Stimulated activated CD4-positive, alpha-beta T cell treated with anti-CD3 and anti-CD28 coated beads, Interleukin-4, amount 100 ng/mL, for 1 hour (primary cell): ENCODE measurements at regions not wholly inside any gene's neighbourhood (a gene's known extent, or its start where the extent isn't known, plus 50 kb on each side); places are given as distances from the start of the nearest gene placed in this dataset.

Experiments
- DNase-seq: peaks from one replicate; pipeline ENCODE4 v3.0.0-alpha.2; 2020

- no peak for DNase-seq
These were observed 330.3 kb upstream of the FAM241A start for GRCh38 chr4:111814961-111815360.

GRCh38 chr4:111821342-111821741 is 323.9 kb upstream of the FAM241A start:
- DNase-seq, result no peak

DNA sequence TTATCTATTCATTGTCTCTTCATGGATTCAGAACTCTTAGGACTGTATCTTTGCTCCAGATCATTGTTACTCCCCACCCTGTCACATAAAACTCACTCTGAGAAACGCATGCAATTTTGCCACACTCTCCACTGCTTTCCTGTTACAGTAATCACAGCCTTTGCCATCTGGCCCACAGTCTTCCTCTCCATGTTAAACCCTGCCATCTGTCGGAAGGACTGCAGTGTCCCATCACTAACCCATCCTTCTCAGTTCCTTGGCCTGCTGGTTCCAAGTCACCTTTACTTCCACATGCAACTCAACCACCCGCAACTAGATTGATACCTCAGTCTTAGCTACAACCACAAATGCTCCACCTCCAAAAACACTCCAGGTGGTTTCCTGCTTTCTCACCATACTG is 308.7 kb upstream of the FAM241A start:
- no peak for DNase-seq

DNA sequence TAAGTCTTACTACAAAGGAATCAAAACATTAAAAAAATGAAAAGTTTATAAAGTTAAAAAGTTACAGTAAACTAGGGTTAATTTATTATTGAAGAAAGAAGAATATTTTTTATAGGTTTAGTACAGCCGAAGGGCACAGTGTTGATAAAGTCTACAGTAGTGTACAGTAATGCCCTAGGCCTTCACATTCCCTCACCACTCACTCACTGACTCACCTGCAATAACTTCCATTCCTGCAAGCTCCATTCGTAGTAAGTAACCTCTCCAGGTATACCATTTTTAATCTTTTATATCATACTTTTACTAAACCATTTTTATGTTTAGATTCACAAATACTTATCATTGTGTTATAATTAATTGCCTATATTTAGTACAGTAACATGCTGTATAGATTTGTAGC is 307.5 kb upstream of the FAM241A start:
- DNase-seq, result no peak

GRCh38 chr4:111838406-111838930 is 306.8 kb upstream of the FAM241A start:
- DNase-seq, result no peak

DNA sequence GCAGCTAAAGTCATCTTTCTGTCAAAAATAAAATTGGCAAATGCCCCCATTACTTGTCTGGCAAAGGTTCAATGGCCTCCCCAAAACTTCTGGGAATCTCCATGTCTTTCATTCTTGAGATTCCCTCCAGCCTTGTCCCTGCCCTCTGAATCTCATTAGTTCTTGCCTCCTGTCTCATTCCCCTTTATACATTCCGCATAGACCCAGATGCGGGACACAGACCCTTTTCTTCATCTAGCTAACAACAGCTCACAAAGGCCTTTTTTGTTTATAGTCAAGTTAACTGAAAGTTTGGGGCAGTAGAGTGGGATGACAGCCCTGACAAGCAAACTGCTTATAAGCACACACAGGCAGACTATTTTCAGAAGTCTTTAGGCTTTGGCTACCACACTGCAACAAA is 306.1 kb upstream of the FAM241A start:
- DNase-seq, result no peak

- DNase-seq, result no peak
These were observed 302.9 kb upstream of the FAM241A start for GRCh38 chr4:111842336-111842735.

- DNase-seq, result no peak
These were observed 297.8 kb upstream of the FAM241A start for GRCh38 chr4:111847296-111848008.

DNA sequence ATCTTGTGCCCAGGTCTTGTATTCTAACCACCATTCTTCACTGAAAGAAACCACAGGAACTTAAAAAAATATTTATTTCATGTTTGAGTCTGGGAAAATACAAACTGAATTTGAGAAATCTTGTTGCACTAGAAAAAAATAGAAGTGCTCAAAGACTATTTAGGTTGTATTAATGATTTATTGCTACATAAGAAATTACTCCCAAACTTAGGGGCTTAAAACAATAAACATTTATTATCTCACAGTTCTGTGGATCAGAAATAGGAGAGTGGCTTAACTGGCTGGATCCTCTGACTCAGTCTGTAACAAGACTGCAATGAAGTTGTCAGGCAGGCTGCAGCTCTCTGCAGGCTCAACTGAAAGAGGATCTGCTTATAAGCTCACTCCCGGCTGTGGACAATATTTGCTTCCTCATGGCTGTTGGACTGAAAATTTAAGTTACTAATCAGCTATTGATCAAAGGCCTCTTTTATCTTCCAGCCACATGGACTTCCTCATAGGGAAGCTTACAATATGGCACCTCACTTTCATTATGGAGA is 295.4 kb upstream of the FAM241A start:
- no peak for DNase-seq

DNA sequence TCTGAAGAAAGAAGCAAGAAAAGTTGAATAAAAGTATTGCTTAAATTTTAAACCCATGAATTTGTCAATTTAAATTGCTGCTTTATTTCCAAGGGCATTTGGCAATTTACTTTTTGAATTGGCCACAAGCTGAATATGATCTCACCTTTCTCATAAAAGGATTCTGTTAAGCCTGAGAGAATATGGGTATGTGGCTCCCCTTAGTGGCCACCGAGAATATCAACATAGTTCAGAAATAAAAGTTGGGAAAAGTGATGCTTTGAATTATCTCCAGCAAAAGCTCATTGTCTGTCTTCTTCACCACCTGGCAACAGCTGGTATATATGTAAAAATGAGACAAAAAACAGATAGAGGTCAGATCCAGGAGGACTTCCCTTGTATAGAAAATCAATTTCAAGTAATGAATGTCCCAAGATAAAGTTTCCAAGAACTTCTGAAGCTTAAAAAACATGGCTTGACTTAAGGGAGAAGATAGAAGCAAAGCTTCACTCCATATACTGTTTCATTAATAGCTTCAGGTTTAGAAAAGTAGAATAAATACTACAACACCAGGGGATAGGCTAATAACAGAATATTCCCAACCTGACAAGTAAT is 290.7 kb upstream of the FAM241A start:
- DNase-seq, result no peak

DNA sequence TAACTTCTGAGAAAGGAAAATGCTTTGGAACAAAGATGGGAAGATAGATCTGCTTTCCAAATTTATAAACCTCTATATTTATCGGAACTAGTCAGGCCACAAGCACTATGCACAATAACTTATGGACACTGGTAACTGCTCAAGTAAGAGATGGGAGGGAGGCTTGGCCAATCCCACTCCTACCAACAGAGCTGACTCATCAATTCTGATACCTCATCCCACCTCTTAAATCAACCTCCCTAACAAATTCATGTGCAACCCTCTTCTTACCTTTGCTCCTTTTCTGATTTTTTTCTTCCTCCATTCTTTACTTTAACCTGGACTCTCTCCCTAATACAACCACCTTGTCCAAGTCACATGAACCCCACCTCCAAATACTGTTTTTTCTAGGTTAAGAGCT is 289.9 kb upstream of the FAM241A start:
- DNase-seq, result no peak

GRCh38 chr4:111864066-111864465 is 281.2 kb upstream of the FAM241A start:
- DNase-seq, result no peak

GRCh38 chr4:111869339-111869738 is 275.9 kb upstream of the FAM241A start:
- DNase-seq, result no peak

DNA sequence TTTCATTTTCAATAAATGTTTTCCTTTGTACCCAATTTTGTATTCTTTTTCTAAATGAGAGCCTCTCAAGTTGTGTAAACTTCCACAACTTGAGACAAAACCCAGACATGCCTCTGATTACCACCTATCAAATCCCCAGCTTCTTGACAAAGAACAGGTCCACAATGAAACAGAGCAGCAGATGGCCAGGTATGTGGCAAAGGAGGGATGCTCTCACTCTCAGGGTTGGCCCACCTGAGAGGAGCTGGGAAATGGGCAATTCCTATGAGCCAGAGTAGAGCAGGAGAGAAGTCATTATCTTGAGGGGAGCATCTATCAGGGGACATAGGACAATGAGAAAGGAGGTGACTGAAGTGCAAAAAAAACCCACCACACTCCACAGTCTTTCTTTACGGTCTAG is 273.5 kb upstream of the FAM241A start:
- no peak for DNase-seq

- DNase-seq, result no peak
These were observed 271.5 kb upstream of the FAM241A start for GRCh38 chr4:111873801-111874200.

- no peak for DNase-seq
These were observed 265.7 kb upstream of the FAM241A start for GRCh38 chr4:111879539-111879938.

DNA sequence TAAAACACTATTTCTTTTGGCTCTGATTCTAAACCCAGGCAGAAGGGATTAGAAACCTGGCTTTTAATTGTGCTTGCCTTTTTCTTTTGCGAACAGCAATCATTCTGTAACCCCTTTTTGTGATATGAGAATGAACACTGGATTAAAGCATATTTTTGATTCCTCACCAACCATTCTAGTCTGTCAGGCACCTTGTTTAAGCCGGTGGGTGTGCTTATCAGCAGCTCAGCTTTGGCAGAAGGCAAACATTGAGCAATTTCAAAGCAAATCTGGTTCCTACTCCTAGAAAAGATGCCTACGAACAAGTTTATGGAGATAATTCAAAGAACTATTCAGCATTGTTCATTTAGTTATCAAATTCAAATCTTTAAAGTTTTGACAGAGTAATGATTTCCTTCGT is 265.1 kb upstream of the FAM241A start:
- DNase-seq, result no peak

DNA sequence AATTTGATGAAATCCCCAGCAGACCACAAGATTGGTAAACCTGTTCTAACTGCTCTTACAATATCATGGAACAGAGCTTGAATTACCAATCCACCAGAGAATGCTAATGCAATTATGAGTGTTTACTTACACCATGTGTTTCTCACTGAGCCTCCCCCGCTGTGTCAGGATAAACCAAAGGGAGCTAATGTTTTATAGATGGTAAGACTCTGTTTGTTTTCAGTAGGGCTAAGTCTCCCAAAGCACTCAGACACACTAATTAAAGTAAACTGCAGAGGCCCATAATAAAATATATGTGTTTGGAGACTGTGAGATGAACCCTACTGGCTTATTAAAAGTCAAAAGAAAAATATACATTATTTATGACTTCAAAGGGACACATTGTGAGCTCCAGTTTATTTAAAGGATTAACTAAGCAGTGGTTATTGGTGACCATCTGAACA is 261.7 kb upstream of the FAM241A start:
- no peak for DNase-seq

GRCh38 chr4:111890412-111890811 is 254.8 kb upstream of the FAM241A start:
- no peak for DNase-seq

DNA sequence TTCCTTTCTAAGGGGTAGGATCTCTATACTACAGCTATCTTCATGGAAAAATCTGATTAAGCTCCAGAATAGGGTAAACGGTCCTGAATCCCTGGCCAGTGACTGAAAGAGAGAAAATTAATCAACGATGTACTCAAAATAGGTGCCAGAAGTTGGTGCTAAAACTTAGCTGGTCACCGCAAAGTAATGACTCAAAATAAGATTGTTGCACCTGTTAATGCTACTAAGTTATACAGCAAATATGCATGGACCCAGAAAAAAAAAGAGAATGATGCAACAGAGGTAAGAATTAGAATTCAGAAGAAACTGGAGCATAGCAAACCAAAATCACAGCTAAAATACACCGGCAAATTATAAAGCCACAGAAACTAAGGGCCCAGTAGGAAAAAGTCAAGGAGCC is 239.7 kb upstream of the FAM241A start:
- no peak for DNase-seq

DNA sequence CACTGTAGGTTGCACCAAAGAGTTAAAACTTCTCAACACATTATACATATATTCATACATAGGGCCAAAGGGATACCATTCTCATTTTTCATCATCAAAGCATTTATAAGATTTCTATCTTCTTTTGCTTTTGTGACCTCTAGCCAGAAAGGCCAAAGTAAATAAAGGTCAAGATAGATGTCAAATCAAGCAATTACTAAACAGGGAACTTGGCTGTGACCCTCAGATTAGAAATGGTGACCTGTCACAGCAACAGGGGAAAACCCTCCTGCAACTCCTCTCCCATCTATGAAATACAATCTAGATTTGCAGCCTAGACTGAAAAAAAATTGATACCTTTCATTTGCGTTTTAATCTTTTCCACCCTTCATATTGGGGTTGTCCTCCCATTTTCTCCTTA is 225.6 kb upstream of the FAM241A start:
- DNase-seq, result no peak

- no peak for DNase-seq
These were observed 223.5 kb upstream of the FAM241A start for GRCh38 chr4:111921714-111922113.

DNA sequence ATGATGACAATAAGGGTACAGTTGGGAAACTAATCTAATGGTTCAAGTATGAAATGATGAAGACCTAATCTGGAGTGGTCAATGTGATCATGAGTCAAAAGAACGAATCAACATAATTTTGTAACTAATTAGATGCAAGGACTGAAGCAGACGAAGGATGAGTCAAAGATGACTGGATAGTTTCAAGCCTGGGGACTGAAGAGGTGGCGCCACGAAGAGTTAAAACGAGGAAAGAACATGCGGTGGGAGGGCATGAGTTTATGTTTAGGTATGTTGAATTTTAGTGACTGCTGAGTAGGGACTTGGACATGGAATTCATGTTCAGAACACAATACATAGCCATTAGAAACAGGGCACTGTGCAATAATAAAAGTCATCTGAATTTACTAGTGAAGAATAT is 221.5 kb upstream of the FAM241A start:
- DNase-seq, result no peak

DNA sequence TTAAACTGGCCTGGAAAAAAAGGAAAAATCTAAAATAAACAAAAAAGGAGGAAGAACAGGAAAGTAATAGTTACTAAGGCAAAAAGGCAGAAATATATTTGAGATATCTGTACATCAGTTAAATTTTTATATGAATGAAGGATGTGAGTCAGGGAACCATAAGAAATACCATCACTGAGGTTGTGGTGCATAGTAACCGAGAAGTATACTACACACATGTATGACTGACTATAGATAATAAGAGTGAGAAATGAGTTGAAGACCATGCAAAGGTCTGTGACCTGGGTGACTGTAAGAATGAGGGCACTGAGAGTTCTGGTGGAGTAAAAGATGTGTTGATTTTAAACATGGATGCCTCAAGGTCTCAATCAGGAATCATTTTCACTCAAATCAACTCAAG is 220.6 kb upstream of the FAM241A start:
- DNase-seq, result no peak

DNA sequence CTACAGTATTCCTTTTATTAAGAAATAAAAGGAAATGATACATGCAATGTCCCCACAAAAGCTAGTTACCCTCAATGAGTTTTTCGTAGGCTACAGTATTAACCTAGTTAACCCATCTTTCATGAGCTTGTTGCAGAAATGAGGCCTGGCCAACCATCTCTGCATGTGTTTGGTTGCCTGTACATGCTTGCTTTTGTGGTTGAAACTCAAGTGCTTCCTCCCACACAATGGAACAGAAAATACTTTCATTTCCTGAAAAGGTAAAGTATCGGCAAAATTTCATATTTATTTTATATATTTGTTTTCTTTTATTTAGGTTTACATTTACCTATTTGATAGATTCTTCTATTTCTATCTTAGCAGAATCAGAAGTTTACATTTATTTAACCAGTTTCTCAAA is 214.6 kb upstream of the FAM241A start:
- DNase-seq, result no peak
